Upper lobe of left lung (tissue), 4 donors: ENCODE measurements at regions not wholly inside any gene's neighbourhood (a gene's known extent, or its start where the extent isn't known, plus 50 kb on each side); places are given as distances from the start of the nearest gene placed in this dataset.

Source experiments
- EP300 ChIP-seq, 4 donors: sonication (generic); formaldehyde crosslinking; IDR thresholded peaks; one replicate each; pipeline ENCODE4 v1.5.1; 2017; ENCODE audit warnings: antibody characterized with exemption in 4 of 4, control low read depth in 2 of 4
- POLR2A ChIP-seq, 4 donors: fragments of 450-650 bp; IDR thresholded peaks; one replicate each; pipeline ENCODE4 v1.5.1; 2016 to 2017; ENCODE audit warnings: antibody characterized with exemption in 4 of 4, mild to moderate bottlenecking in 2 of 4
- TF ChIP-seq, protein P1 (sequence below), 6 experiments: fragments of 450-650 bp in 4 of 6; fragments of 200-600 bp in 2 of 6; sonication (generic) in 2 of 6; IDR thresholded peaks; one replicate each; pipeline ENCODE4 v1.5.1; 2016 to 2019; ENCODE audit warnings: antibody characterized with exemption in 6 of 6

DNA sequence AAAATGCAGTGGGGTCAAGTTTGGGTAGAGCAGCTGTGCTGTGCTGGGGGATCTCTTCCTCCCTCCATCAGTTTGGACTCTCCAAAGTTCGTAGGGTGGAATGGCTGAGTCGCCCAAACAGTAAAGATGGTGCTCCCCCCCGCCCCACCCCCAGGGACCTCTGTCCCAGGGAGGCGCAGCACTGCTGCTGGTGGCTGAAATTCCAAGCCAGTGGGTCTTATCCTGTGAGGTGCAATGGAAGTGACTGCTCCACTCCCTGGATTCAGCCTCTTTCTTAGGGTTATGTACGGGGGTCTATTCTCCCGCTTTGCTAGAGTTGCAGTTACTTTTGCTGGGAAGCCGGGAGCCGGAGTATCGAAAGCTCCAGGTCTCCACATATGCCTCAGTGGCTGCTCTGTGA lies 97.5 kb upstream of the CTAGE1 start:
- TF ChIP-seq, protein P1, sequence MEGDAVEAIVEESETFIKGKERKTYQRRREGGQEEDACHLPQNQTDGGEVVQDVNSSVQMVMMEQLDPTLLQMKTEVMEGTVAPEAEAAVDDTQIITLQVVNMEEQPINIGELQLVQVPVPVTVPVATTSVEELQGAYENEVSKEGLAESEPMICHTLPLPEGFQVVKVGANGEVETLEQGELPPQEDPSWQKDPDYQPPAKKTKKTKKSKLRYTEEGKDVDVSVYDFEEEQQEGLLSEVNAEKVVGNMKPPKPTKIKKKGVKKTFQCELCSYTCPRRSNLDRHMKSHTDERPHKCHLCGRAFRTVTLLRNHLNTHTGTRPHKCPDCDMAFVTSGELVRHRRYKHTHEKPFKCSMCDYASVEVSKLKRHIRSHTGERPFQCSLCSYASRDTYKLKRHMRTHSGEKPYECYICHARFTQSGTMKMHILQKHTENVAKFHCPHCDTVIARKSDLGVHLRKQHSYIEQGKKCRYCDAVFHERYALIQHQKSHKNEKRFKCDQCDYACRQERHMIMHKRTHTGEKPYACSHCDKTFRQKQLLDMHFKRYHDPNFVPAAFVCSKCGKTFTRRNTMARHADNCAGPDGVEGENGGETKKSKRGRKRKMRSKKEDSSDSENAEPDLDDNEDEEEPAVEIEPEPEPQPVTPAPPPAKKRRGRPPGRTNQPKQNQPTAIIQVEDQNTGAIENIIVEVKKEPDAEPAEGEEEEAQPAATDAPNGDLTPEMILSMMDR (IDR thresholded peaks at IDR 0.05), result no peak
- TF ChIP-seq EP300 (IDR thresholded peaks at IDR 0.05) (no peak), POLR2A (IDR thresholded peaks at IDR 0.05) (no peak)
